Right lobe of liver (tissue), 6 donors: ENCODE measurements at regions not wholly inside any gene's neighbourhood (a gene's known extent, or its start where the extent isn't known, plus 50 kb on each side); places are given as distances from the start of the nearest gene placed in this dataset.

Experiments
- ATAC-seq, 4 donors: fragments of 200-7000 bp; cut with Tn5 transposase; one replicate each; pipeline ENCODE4 v1.9.1; 2020; ENCODE audit warnings: mild to moderate bottlenecking in 4 of 4, moderate library complexity in 4 of 4
- DNase-seq, 3 donors: peaks; one replicate each; pipeline ENCODE4 v3.0.0-alpha.2; 2020
- H3K27ac ChIP-seq, 3 donors: fragments of 200-600 bp; one replicate each; pipeline ENCODE4 v1.8.0; 2022
- H3K27me3 ChIP-seq, 2 donors: fragments of 200-600 bp; one replicate each; pipeline ENCODE4 v1.8.0; 2022
- H3K36me3 ChIP-seq, 4 donors: fragments of 200-600 bp; sonication (generic) in 1 of 4; one replicate each; pipeline versions ENCODE4 v1.5.1 to v1.8.0; 2017 to 2022; ENCODE audit warnings: control low read depth in 1 of 4
- H3K4me1 ChIP-seq, 4 donors: fragments of 200-600 bp; sonication (generic) in 1 of 4; one replicate each; pipeline versions ENCODE4 v1.5.1 to v1.8.0; 2017 to 2022; ENCODE audit warnings: control low read depth in 1 of 4
- H3K4me3 ChIP-seq, 3 donors: fragments of 200-600 bp; one replicate each; pipeline ENCODE4 v1.8.0; 2022
- H3K9me3 ChIP-seq, 4 donors: fragments of 200-600 bp; sonication (generic) in 1 of 4; one replicate each; pipeline versions ENCODE4 v1.5.1 to v1.8.0; 2017 to 2022; ENCODE audit warnings: control low read depth in 1 of 4
- CTCF ChIP-seq, 4 donors: fragments of 200-600 bp in 3 of 4; fragments of 450-650 bp in 1 of 4; IDR thresholded peaks; one replicate each; pipeline versions ENCODE4 v1.5.1 to v1.8.0; 2016 to 2022; ENCODE audit warnings: antibody characterized with exemption in 4 of 4, mild to moderate bottlenecking in 2 of 4
- POLR2A ChIP-seq: fragments of 450-650 bp; IDR thresholded peaks from one replicate; pipeline ENCODE4 v1.6.1; 2017; ENCODE audit warnings: antibody characterized with exemption, mild to moderate bottlenecking
- WGBS: methylation state at CpG from one replicate; pipeline ENCODE4 v1.1.6; 2018; ENCODE audit warnings: low coverage, low lambda C conversion rate; ENCODE audit not compliant: insufficient coverage; ENCODE audit errors: missing lambda C conversion rate; 5-methylcytosine and 5-hydroxymethylcytosine counted together
- intact Hi-C, 2 donors: fragments of 100-400 bp; cut with DNase I; formaldehyde crosslinking; loops; one replicate each; pipeline versions ENCODE4 v1.11.2 to v1.14.1; 2022
- donor health status: DM: no; HTN: yes; CAD: no.
- donor health status: DM: no; HTN: no; CAD: no.
- donor health status: DM: no; HTN: no; CAD: no.
- donor health status: DM: no; HTN: yes; CAD: no.
- donor health status: DM: no; HTN: yes; CAD: no.

- no peak overlapping the region for H3K4me3 ChIP-seq
- no peaks in the 10 kb centered on the region for H3K27me3 ChIP-seq
- 50% methylated on average over 1 of the region's 1 CpG for WGBS
- H3K9me3 ChIP-seq, result no peaks in the 10 kb centered on the region
- no peak overlapping the region for H3K27ac ChIP-seq
- intact Hi-C loops, result no loop called here
- DNase-seq, result no peak
- ATAC-seq, result no peak
- TF ChIP-seq POLR2A, result no peak
- no peak for TF ChIP-seq CTCF (IDR thresholded peaks at IDR 0.05)
- no peaks in the 10 kb centered on the region for H3K36me3 ChIP-seq
- no peaks in the 10 kb centered on the region for H3K4me1 ChIP-seq
Measured at GRCh38 chr1:192937128-192937527, 122.0 kb downstream of the UCHL5 start.

GRCh38 chr1:192939440-192939839, 119.7 kb downstream of the UCHL5 start:
- Histone ChIP-seq H3K27me3 (no peaks in the 10 kb centered on the region), H3K4me1 (no peaks in the 10 kb centered on the region), H3K27ac (no peak overlapping the region), H3K4me3 (no peak overlapping the region), H3K9me3 (no peaks in the 10 kb centered on the region), H3K36me3 (no peaks in the 10 kb centered on the region)
- 43% methylated on average over 2 of the region's 2 CpGs for WGBS
- DNase-seq, result no peak
- TF ChIP-seq POLR2A (no peak), CTCF (IDR thresholded peaks at IDR 0.05) (no peak)
- intact Hi-C loops, result no loop called here
- ATAC-seq, result no peak

- H3K36me3 ChIP-seq, result no peaks in the 10 kb centered on the region
- no peak overlapping the region for H3K4me3 ChIP-seq
- no peak overlapping the region for H3K27ac ChIP-seq
- no peak for TF ChIP-seq CTCF (IDR thresholded peaks at IDR 0.05)
- TF ChIP-seq POLR2A, result no peak
- no peaks in the 10 kb centered on the region for H3K4me1 ChIP-seq
- intact Hi-C loops, result no loop called here
- peak in 1 of 4 donors; percentile 20 for ATAC-seq
- no peaks in the 10 kb centered on the region for H3K9me3 ChIP-seq
- no peak for DNase-seq
- no peaks in the 10 kb centered on the region for H3K27me3 ChIP-seq
Measured at GRCh38 chr1:192940658-192941057, 118.5 kb downstream of the UCHL5 start.

- ATAC-seq (no peak), DNase-seq (no peak)
- Histone ChIP-seq H3K36me3 (no peaks in the 10 kb centered on the region), H3K4me3 (no peak overlapping the region), H3K27ac (no peak overlapping the region), H3K4me1 (no peaks in the 10 kb centered on the region), H3K9me3 (no peaks in the 10 kb centered on the region), H3K27me3 (no peaks in the 10 kb centered on the region)
- intact Hi-C loops, result no loop called here
- 93% methylated on average over 4 of the region's 5 CpGs for whole genome bisulfite sequencing
- no peak for TF ChIP-seq POLR2A
Measured at GRCh38 chr1:192941722-192942411, 117.3 kb downstream of the UCHL5 start.

GRCh38 chr1:192943108-192943507, 116.1 kb downstream of the UCHL5 start:
- 84% methylated on average over 3 of the region's 3 CpGs for WGBS
- Histone ChIP-seq H3K9me3 (no peaks in the 10 kb centered on the region), H3K27me3 (no peaks in the 10 kb centered on the region), H3K4me1 (no peaks in the 10 kb centered on the region), H3K4me3 (no peak overlapping the region), H3K36me3 (no peaks in the 10 kb centered on the region), H3K27ac (no peak overlapping the region)
- DNase-seq (no peak), ATAC-seq (no peak)
- no peak for TF ChIP-seq CTCF (IDR thresholded peaks at IDR 0.05)
- no peak for TF ChIP-seq POLR2A
- intact Hi-C loops, result no loop called here
